ENCODE measurements at regions not wholly inside any gene's neighbourhood (a gene's known extent, or its start where the extent isn't known, plus 50 kb on each side); places are given as distances from the start of the nearest gene placed in this dataset.

GRCh38 chr6:21909321-21909720, 315.8 kb downstream of the SOX4 start:
- Histone ChIP-seq H3K9me3 (replicated peaks in 1 of 3) (no peaks in the 10 kb centered on the region), H3K4me3 (no peak overlapping the region), H3K27me3 (no peaks in the 10 kb centered on the region), H3K36me3 (replicated peaks in 1 of 2) (no peaks in the 10 kb centered on the region), H3K4me1 (replicated peaks in 1 of 2) (peaks cover 0 to 5% of the 10 kb centered on the region in 2 donors), H3K27ac (no peak overlapping the region)
- 84 to 91% (median 86%) methylated on average over 4 of the region's 4 CpGs for WGBS, 4 donors
- DNase-seq = no peak
- no peak for TF ChIP-seq CTCF (IDR thresholded peaks at IDR 0.05)
- intact Hi-C loops (cut with DNase I) = no loop called here

- WGBS, 4 donors = 87 to 96% (median 91%) methylated on average over 1 of the region's 1 CpG
- no peak for DNase-seq
- Histone ChIP-seq H3K4me3 (no peak overlapping the region), H3K27ac (no peak overlapping the region), H3K27me3 (no peaks in the 10 kb centered on the region), H3K36me3 (replicated peaks in 1 of 2) (no peaks in the 10 kb centered on the region), H3K4me1 (replicated peaks in 1 of 2) (peaks cover 0 to 5% of the 10 kb centered on the region in 2 donors), H3K9me3 (replicated peaks in 1 of 3) (no peaks in the 10 kb centered on the region)
- no peak for TF ChIP-seq CTCF (IDR thresholded peaks at IDR 0.05)
- no peak for TF ChIP-seq POLR2A (IDR thresholded peaks at IDR 0.05)
- intact Hi-C loops (cut with DNase I) = no loop called here
Measured at GRCh38 chr6:21911208-21911607, 317.7 kb downstream of the SOX4 start.

- TF ChIP-seq CTCF (IDR thresholded peaks at IDR 0.05) (no peak), POLR2A (IDR thresholded peaks at IDR 0.05) (no peak)
- H3K4me1 ChIP-seq (replicated peaks in 1 of 2) = peaks cover 0 to 5% of the 10 kb centered on the region in 2 donors
- 84 to 90% (median 87%) methylated on average over 5 of the region's 5 CpGs for WGBS, 4 donors
- H3K4me3 ChIP-seq = no peak overlapping the region
- H3K27me3 ChIP-seq = no peaks in the 10 kb centered on the region
- DNase-seq = no peak
- intact Hi-C loops (cut with DNase I) = no loop called here
- no peak overlapping the region for H3K27ac ChIP-seq
- H3K36me3 ChIP-seq (replicated peaks in 1 of 2) = no peaks in the 10 kb centered on the region
- H3K9me3 ChIP-seq (replicated peaks in 1 of 3) = no peaks in the 10 kb centered on the region
Measured at GRCh38 chr6:21912151-21912832, 318.7 kb downstream of the SOX4 start.

- H3K9me3 ChIP-seq (replicated peaks in 1 of 3) = no peaks in the 10 kb centered on the region
- H3K27ac ChIP-seq = no peak overlapping the region
- no peak for TF ChIP-seq CTCF (IDR thresholded peaks at IDR 0.05)
- no peak for TF ChIP-seq POLR2A (IDR thresholded peaks at IDR 0.05)
- H3K4me1 ChIP-seq (replicated peaks in 1 of 2) = no peaks in the 10 kb centered on the region
- H3K27me3 ChIP-seq = no peaks in the 10 kb centered on the region
- intact Hi-C loops (cut with DNase I) = no loop called here
- 24 to 27% (median 26%) methylated on average over 7 to 8 of the region's 8 CpGs for WGBS, 4 donors
- no peak overlapping the region for H3K4me3 ChIP-seq
- DNase-seq = peak; percentile 63 to 95 (median 89)
- H3K36me3 ChIP-seq (replicated peaks in 1 of 2) = no peaks in the 10 kb centered on the region
Measured at GRCh38 chr6:21914121-21914973, 320.8 kb downstream of the SOX4 start.

Measured in adrenal gland (tissue), 9 donors.